RPMI7951 (cell line): ENCODE measurements at regions not wholly inside any gene's neighbourhood (a gene's known extent, or its start where the extent isn't known, plus 50 kb on each side); places are given as distances from the start of the nearest gene placed in this dataset.
"Not testable (repeated sequence)": the region's sequence is repeated elsewhere in the genome, so short reads cannot be mapped to it uniquely, and the experiment has no call there.

Source experiments
- DNase-seq: peaks from one replicate; pipeline ENCODE4 v3.0.0-alpha.2; 2012; ENCODE audit warnings: low read depth

DNA sequence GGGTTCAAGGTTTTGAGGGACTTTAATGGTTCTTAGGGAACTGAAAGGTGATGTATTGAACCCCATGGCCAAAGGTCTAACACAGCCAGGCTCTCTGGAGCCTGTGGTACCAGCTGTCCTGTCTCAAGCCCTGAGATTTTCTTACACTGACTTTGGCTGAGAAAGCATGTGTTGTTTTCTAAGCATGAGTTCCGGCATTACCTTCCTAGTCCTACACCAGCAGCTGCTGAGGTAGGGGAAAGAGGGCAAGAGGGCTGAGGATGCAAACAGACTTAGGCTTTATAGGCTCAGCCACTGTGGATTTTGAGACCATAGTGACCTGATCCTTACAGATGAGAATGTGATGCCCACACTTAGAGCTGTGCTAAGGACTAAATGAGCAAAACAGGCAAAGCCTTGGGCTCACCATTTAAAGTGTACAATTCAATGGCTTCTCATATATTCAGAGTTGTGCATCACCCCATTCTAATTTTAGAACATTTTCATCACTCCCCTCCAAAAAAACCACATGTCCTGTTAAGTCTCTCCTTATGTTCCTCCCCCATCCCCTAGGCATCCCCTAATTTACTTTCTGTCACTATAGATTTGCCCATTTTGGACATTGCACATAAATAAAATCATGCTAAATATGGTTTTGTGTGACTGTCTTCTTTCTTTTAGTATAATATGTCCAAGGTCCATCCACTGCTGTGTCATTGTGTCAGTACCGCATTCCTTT, 99.7 kb upstream of the OTOS start:
- no peak for DNase-seq

DNA sequence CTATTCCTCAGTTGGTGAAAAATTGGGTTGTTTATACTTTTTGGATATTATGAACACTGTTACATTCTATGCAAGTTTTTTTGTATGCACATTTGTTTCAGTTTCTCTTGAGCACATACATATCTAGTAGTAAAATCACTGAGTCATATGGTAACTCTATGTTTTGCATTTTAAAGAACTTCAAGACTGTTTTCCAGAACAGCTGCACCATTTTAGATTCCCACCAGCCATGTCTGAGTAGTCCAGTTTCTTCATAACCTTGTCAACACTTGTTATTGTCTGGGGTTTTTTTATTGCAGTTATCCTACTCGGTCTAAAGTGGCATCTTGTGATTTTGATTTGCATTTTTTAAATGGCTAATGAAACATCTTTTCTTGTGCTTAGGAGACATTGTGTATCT, 100.3 kb upstream of the OTOS start:
- DNase-seq: no peak

- no peak for DNase-seq
Observed at GRCh38 chr2:240241572-240241971, 101.1 kb upstream of the OTOS start.

DNA sequence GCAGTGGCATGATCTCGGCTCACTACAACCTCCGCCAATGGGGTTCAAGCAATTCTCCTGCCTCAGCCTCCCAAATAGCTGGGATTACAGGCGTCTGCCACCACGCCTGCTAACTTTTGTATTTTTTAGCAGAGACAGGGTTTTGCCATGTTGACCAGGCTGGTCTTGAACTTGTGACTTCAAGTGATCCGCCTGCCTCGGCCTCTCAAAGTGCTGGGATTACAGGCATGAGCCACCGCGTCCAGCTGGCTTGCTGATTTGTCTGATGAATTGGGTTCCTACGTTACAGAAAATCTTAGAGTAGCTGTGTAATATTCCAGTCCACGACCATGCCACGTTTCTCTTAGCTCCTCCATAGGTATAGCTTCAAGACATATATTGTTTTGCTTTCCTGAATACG, 102.6 kb upstream of the OTOS start:
- not testable (repeated sequence) for DNase-seq

DNA sequence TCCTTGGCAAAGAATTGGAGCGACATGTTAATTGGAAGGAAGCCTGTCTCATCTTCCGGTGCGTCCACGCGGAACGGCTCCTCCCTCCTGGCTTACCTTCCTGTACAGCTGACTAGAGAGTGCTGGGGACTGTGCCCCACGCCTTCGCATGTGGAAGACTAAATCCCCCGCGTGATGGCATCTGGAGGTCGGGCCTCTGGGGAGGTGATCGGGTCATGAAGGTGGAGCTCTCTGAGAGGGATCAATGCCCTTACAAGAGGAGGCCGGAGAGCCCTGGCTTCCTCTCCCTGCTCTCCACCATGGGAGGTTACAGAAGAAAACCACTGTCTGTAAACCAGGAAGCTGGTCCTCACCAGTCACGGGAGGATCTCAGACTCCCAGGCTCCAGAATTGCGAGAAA, 104.1 kb upstream of the OTOS start:
- no peak for DNase-seq

- DNase-seq: no peak
Observed at GRCh38 chr2:240245184-240245583, 104.7 kb upstream of the OTOS start.

GRCh38 chr2:240245706-240246105, 105.2 kb upstream of the OTOS start:
- peak; percentile 16 for DNase-seq

GRCh38 chr2:240246173-240246820, 105.8 kb upstream of the OTOS start:
- no peak for DNase-seq

DNA sequence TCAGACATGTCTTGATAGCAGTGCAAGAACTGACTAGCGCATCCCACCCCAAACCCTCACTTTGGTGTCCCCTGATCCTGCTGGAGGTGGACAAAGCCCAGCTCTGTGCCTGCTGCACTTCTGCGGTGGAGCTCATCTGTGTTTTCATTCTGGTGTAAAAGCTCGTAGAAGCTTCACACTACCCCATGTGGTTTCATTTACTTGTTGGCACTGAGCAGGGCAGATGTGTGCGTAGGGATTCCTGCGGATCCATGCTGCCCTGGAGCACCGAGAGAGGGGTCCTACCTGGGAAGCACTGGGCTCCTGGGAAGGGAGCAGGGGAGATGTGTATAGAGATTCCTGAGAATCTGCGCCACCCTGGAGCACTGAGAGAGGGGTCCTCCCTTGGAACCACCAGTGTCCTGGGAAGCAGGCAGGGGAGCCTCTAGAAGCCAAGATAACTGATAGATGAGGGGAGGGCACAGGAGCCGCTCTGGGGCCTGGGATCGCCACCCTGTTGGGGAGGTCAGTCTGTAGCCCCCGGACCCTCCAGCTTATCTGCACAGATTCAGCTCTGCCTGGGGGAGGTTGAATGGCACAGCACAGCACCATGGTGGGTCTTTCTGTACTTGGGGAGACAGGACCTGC, 106.9 kb upstream of the OTOS start:
- no peak for DNase-seq

DNA sequence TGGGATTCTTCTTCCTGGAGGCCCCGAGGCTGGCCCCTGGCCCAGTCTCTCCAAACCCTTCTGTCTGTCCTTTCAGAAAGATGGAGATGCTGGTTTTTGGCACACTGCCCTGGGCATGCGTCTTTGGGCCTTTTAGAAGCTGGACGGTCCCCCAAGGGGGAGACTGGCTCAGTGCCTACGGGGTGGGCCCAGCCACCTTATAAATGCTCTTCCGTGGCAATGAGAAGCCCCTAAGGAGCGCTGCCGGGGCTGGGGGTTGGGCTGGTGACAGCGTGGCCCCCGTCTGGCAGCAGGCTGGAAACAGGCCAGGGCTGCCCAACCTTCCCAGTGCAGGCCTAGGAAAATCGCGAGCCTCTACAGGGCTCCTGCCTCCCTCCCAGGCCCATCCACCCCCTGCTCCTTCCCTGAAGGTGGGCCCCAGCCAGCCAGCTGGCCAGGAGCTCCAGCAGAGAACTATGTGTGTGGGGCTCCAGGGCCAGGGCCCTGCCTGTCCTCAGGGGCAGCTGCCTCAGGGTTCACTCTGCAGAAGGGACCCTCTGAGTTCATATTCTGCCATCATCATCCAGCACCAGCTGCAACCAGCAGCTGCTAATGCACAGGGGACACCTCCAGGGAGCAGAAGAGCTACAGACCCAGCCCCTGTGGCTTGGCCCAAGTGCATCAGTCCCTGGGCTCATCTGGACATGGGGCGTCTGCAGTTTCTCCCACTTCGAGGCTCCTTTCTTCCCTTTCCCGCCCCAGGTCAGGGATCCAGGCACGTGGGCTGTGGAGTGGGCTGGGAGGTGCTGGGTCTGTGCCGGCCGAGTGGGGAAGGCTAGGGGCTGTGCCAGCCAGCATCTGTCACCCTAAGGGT, 107.6 kb upstream of the OTOS start:
- no peak for DNase-seq

- no peak for DNase-seq
Observed at GRCh38 chr2:240248721-240249422, 108.4 kb upstream of the OTOS start.

DNA sequence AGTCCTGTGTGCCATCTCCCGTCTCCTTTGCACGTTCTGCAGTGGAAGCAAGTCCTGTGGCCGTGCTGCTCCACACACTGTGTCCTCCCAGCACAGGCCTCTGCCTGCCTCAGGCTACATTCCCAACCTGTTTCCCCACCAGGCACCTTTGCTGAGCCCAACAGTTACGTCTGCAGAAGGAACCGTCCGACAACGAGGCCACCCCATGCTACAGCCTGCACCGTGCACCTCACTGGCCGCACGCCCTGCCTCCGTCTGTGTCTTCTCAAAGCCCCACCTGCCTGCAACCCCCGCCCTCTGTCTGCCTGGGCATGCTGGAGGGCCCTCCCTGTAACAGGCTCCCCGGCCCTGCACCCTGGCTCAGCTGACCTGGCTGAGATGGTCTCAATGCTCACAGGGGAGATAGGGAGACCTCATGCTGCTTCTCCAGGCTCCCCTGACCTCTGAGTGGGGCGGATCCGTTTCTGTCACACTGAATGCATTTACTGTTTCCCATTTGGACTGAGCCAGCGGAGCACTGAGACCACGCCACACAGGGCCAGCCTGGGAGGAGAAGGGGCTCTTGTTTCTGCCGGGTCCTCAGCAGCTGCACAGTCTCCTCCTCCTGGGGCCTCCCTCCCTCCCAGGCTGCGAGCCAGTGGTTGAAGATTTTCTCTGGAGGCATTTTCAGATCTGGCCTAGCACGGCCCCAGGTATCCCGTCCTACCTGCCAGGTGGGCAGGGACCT, 109.1 kb upstream of the OTOS start:
- no peak for DNase-seq

DNA sequence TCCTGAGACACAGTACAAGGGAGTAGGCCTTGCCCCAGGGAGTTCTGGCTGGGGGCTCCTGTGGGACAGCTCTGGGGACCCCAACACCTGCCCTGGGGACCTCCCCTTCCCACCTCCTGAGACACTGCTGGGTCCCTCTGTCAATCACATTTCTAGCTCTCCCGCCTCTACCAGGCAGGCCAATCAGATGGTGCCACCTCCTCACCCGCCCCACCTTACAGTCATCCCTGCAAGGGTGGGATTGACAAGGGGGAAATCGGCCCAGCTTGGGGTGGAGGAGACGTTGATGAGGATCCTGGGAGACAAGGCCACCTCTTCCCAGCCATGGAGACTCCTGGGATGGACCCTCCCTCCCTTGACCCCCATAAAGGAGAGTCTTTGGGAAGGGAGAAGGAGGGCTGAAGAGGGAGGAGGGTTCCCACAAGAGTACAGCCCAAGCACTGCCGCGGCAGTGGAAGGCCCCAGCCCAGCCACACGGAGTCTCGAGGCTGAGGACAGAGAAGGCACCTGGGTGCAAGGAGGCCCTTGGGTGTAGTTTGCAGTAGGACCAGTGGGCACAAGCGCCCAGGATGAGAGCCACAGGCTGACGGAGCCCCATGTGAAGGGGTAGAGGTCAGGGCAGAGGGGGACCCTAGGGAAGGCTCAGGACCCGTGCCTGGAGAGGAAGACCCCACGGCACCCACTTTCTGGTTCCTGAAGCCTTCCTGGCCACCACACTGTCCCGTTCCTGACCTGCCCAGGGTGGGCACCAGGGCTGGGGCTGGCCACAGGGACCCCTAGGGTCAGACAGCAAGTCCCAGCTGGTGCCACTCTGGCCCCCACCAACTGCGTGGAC, 109.9 kb upstream of the OTOS start:
- no peak for DNase-seq

DNA sequence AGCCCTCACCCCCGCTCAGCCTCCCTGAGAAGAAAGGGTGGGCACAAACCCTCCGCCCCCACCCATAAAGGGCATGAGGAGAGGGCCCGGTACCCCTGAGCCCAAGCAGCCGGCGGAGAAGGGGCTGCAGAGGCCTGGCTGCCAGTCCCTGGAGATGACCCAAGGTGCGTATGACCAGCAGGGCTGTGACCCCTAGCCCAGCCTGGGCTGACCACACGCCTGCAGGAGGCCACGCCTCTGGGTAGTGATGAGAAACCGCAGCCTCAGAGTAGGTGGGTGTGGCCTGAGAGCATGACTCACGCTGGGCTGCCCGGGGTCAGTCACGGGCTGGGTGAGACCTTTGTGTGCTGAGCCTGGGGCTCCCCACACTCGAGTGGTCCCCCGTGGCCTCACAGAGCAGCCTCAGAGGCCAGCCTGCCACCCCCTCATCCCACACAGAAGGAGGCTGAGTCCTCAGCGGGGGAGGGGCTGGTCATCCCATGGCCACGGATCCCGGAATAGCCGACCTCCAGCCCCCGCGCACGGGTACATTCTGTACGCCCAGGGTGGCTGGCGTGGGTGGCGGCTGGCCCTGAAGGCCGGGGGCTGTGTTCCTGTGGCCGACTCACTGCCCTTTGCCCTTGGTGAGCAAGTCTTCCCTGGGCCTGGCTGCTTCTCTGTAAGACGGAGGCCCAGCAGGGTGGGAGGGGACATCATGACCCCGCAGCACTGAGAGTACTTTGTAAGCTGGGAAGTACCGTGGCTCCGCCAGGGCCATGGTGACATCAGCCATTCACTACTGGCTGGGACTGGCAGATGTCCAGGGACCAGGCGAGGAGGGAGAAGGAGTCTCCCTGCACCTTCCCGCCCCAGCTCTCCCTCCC, 110.8 kb upstream of the OTOS start:
- DNase-seq: peak; percentile 90

DNA sequence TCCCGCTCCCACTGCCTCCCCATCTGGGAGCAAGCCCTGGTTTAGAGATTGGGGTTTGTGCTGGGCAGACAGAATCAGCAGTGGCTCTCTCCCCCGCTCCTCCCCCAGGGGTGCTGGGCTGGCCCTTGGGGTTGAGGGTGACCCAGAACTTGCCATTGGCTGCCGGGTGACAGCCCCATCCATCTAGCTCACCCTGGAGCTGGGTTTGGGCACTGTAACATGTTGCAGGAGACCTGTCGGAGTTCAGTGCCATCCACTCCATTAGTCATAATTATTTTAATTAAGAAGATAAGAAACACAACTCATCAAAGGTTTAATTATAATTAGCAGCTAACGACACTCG, 111.4 kb upstream of the OTOS start:
- DNase-seq: no peak

DNA sequence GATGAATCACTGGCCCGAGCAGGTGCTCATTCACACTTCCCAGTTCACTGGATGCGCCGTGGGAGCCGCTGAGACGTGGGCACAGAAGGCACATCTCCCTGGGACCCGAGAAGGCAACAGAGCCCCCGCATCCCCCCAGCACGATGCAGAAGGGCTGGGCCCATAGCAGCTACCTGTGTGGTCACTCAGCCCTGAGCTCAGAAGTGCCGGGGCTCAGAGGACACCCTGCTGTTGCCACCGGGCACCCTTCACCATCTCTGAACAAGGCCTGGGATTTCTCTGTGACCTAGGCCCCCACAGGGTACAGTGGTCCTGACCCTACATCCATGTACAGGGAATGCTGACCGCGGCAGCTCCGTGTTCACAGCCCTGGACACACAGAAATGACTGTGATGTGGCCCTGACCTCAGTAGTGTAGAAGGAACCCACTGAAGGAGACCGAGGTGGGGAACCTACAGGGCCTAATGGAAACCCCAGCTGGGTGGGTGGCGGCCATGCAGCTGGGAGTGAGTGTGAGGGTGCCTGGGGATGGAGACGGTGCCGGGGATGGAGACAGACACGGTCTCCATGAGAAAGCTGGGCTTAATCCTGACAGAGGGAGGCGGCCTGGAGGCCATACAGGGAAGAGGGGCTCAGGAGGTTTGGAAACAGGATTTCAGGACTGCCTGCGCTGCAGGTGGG, 111.9 kb upstream of the OTOS start:
- DNase-seq: no peak

- no peak for DNase-seq
Observed at GRCh38 chr2:240252872-240253511, 112.5 kb upstream of the OTOS start.

DNA sequence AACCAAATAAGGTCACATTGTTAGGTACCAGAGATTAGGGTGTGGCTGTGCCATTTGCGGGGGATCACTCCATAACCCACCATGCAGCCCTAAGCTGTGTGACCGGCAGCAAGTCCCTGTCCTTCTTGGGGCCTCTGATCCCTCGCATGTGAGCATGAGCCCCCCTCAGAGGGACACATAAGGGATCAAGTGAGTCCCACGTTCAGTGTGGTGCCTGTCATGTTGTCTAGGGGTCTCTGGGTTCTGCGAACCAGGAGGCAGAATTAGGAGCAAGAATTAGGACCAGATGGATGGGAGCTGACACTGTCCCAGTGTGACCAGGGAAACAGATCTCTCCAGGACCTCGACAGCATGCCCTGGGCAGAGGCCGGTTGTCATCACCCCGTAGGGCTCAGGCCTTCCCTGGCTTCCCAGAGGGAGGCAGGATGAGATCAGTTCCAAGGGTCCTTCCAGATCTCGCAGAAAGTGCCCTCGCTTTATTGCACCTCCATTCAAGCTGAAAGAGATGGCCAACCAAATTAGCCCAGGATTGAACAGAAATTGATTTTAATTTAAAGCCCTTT, 113.2 kb upstream of the OTOS start:
- no peak for DNase-seq
